ENCODE measurements at regions not wholly inside any gene's neighbourhood (a gene's known extent, or its start where the extent isn't known, plus 50 kb on each side); places are given as distances from the start of the nearest gene placed in this dataset.
"Not testable (repeated sequence)": the region's sequence is repeated elsewhere in the genome, so short reads cannot be mapped to it uniquely, and the experiment has no call there.

GRCh38 chr10:90034862-90035261 is 333.5 kb downstream of the KIF20B start:
- TF ChIP-seq, protein P1, sequence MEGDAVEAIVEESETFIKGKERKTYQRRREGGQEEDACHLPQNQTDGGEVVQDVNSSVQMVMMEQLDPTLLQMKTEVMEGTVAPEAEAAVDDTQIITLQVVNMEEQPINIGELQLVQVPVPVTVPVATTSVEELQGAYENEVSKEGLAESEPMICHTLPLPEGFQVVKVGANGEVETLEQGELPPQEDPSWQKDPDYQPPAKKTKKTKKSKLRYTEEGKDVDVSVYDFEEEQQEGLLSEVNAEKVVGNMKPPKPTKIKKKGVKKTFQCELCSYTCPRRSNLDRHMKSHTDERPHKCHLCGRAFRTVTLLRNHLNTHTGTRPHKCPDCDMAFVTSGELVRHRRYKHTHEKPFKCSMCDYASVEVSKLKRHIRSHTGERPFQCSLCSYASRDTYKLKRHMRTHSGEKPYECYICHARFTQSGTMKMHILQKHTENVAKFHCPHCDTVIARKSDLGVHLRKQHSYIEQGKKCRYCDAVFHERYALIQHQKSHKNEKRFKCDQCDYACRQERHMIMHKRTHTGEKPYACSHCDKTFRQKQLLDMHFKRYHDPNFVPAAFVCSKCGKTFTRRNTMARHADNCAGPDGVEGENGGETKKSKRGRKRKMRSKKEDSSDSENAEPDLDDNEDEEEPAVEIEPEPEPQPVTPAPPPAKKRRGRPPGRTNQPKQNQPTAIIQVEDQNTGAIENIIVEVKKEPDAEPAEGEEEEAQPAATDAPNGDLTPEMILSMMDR (IDR thresholded peaks at IDR 0.05): not testable (repeated sequence)
- TF ChIP-seq POLR2A (IDR thresholded peaks at IDR 0.05): not testable (repeated sequence)
